ENCODE measurements at regions not wholly inside any gene's neighbourhood (a gene's known extent, or its start where the extent isn't known, plus 50 kb on each side); places are given as distances from the start of the nearest gene placed in this dataset.
"Not testable (repeated sequence)": the region's sequence is repeated elsewhere in the genome, so short reads cannot be mapped to it uniquely, and the experiment has no call there.

GRCh38 chr20:18876394-18876793, 62.8 kb downstream of the SCP2D1 start:
- FAIRE-seq; DNase-seq (ENCODE audit: low spot score): not testable (repeated sequence)

- DNase-seq (ENCODE audit: low spot score) (no peak), FAIRE-seq (no peak)
Observed at GRCh38 chr20:18879262-18879661, 65.7 kb downstream of the SCP2D1 start.

GRCh38 chr20:18886756-18887155, 73.2 kb downstream of the SCP2D1 start:
- FAIRE-seq, result no peak

GRCh38 chr20:18901980-18902737, 88.6 kb downstream of the SCP2D1 start:
- no peak for FAIRE-seq
- DNase-seq (ENCODE audit: low spot score), result no peak

More at GRCh38 chr20:18886756-18887155, 73.2 kb downstream of the SCP2D1 start:
- no peak for DNase-seq (ENCODE audit: low spot score)

GRCh38 chr20:18904192-18904591, 90.6 kb downstream of the SCP2D1 start:
- FAIRE-seq, result no peak
- DNase-seq (ENCODE audit: low spot score), result no peak

GRCh38 chr20:18904624-18905023, 91.0 kb downstream of the SCP2D1 start:
- FAIRE-seq, result peak; percentile 20
- no peak for DNase-seq (ENCODE audit: low spot score)

GRCh38 chr20:18906046-18906445, 92.5 kb downstream of the SCP2D1 start:
- no peak for FAIRE-seq
- no peak for DNase-seq (ENCODE audit: low spot score)

- no peak for FAIRE-seq
- no peak for DNase-seq (ENCODE audit: low spot score)
Observed at GRCh38 chr20:18907353-18907752, 93.8 kb downstream of the SCP2D1 start.

- no peak for DNase-seq (ENCODE audit: low spot score)
- FAIRE-seq, result no peak
Observed at GRCh38 chr20:18908109-18908508, 94.5 kb downstream of the SCP2D1 start.

GRCh38 chr20:18909254-18909653, 95.7 kb downstream of the SCP2D1 start:
- DNase-seq (ENCODE audit: low spot score) (no peak), FAIRE-seq (no peak)

- DNase-seq (ENCODE audit: low spot score) (no peak), FAIRE-seq (no peak)
Observed at GRCh38 chr20:18913701-18914100, 100.1 kb downstream of the SCP2D1 start.

GRCh38 chr20:18914796-18915195, 101.2 kb downstream of the SCP2D1 start:
- FAIRE-seq (no peak), DNase-seq (ENCODE audit: low spot score) (no peak)

GRCh38 chr20:18916886-18917750, 103.5 kb downstream of the SCP2D1 start:
- no peak for FAIRE-seq
- DNase-seq (ENCODE audit: low spot score), result no peak

- no peak for DNase-seq (ENCODE audit: low spot score)
- FAIRE-seq, result no peak
Observed at GRCh38 chr20:18919996-18920395, 106.4 kb downstream of the SCP2D1 start.

GRCh38 chr20:18921291-18921690, 107.7 kb downstream of the SCP2D1 start:
- DNase-seq (ENCODE audit: low spot score) (no peak), FAIRE-seq (no peak)

GRCh38 chr20:18922251-18922650, 108.7 kb downstream of the SCP2D1 start:
- FAIRE-seq, result no peak
- no peak for DNase-seq (ENCODE audit: low spot score)

GRCh38 chr20:18922898-18923297, 109.3 kb downstream of the SCP2D1 start:
- no peak for FAIRE-seq
- DNase-seq (ENCODE audit: low spot score), result no peak

- DNase-seq (ENCODE audit: low spot score) (no peak), FAIRE-seq (no peak)
Observed at GRCh38 chr20:18926965-18927364, 113.4 kb downstream of the SCP2D1 start.

- no peak for FAIRE-seq
Observed at GRCh38 chr20:18928626-18929025, 115.0 kb downstream of the SCP2D1 start.

GRCh38 chr20:18929800-18930199, 116.2 kb downstream of the SCP2D1 start:
- no peak for DNase-seq (ENCODE audit: low spot score)
- no peak for FAIRE-seq

More at GRCh38 chr20:18928626-18929025, 115.0 kb downstream of the SCP2D1 start:
- no peak for DNase-seq (ENCODE audit: low spot score)

- no peak for DNase-seq (ENCODE audit: low spot score)
Observed at GRCh38 chr20:18943542-18943941, 130.0 kb downstream of the SCP2D1 start.

GRCh38 chr20:18956890-18957289, 143.3 kb downstream of the SCP2D1 start:
- DNase-seq (ENCODE audit: low spot score) (no peak), FAIRE-seq (no peak)

More at GRCh38 chr20:18943542-18943941, 130.0 kb downstream of the SCP2D1 start:
- no peak for FAIRE-seq

Data from urothelium cell line (cell line).